Rectal smooth muscle tissue (tissue), 1 donor: ENCODE measurements at regions not wholly inside any gene's neighbourhood (a gene's known extent, or its start where the extent isn't known, plus 50 kb on each side); places are given as distances from the start of the nearest gene placed in this dataset.
A peak's percentile ranks its signal among the peaks of the same experiment; 100 is the strongest.
"Not testable (repeated sequence)": the region's sequence is repeated elsewhere in the genome, so short reads cannot be mapped to it uniquely, and the experiment has no call there.

ENCODE experiments used
- H3K27ac ChIP-seq: one replicate; pipeline ENCODE4 v1.7.0; 2013; ENCODE audit warnings: low read depth, low read length, inconsistent platforms
- H3K27me3 ChIP-seq: one replicate; pipeline ENCODE4 v1.7.0; 2013; ENCODE audit warnings: low read length; ENCODE audit not compliant: control insufficient read depth, insufficient read depth
- H3K36me3 ChIP-seq: one replicate; pipeline ENCODE4 v1.7.0; 2013; ENCODE audit warnings: low read length; ENCODE audit not compliant: control insufficient read depth, insufficient read depth
- H3K4me1 ChIP-seq: one replicate; pipeline ENCODE4 v1.7.0; 2013; ENCODE audit warnings: low read length; ENCODE audit not compliant: control insufficient read depth, insufficient read depth
- H3K4me3 ChIP-seq: one replicate; pipeline ENCODE4 v1.7.0; 2013; ENCODE audit warnings: low read length
- H3K9ac ChIP-seq: one replicate; pipeline ENCODE4 v1.7.0; 2013; ENCODE audit warnings: low read length

- Histone ChIP-seq H3K27me3 (no peaks in the 10 kb centered on the region), H3K36me3 (no peaks in the 10 kb centered on the region), H3K4me1 (no peaks in the 10 kb centered on the region), H3K9ac (no peak overlapping the region), H3K4me3 (no peak overlapping the region), H3K27ac (no peak overlapping the region)
These were observed 535.3 kb upstream of the SYT4 start for GRCh38 chr18:43812627-43813026.

DNA sequence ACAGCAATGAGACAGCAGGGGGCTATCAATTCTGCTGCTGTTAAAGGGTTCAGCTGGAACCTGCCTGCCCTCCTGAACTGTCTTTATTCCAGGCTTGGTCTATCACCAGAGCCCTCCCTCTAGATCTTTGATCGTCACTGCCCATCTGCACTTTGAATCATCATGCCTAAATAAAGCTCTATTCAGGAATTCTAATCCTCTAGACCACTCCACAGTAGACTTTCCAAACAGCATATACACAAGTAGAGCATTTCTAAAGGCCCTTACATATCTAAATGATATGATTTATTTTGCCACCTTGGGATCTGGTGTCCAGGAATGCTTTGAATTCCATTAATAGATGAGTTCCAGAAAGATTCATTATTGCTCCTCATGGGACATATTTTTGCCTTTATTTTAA, 542.1 kb upstream of the SYT4 start:
- Histone ChIP-seq H3K27me3 (no peaks in the 10 kb centered on the region), H3K4me1 (no peaks in the 10 kb centered on the region), H3K4me3 (no peak overlapping the region), H3K9ac (no peak overlapping the region), H3K27ac (no peak overlapping the region), H3K36me3 (no peaks in the 10 kb centered on the region)

DNA sequence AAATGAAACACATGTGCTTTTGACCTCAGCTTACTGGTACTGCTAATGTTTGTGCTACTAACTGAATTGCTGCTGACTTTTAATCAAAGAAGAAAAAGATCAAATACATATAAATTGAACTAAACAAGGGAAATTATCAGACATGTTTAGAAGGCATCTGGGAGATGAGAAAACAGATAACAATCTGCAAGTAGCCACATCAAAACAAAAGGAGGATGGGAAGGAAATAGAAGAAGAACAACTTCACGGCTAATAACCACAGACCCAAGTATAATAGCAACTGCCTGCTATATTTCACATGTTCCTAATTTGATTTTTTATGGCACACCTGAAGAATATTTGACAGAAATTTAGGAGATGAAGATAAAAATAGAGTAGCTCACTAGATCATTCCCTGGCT, 542.6 kb upstream of the SYT4 start:
- Histone ChIP-seq H3K36me3 (no peaks in the 10 kb centered on the region), H3K27me3 (no peaks in the 10 kb centered on the region), H3K4me1 (no peaks in the 10 kb centered on the region), H3K9ac (no peak overlapping the region), H3K4me3 (no peak overlapping the region), H3K27ac (no peak overlapping the region)

DNA sequence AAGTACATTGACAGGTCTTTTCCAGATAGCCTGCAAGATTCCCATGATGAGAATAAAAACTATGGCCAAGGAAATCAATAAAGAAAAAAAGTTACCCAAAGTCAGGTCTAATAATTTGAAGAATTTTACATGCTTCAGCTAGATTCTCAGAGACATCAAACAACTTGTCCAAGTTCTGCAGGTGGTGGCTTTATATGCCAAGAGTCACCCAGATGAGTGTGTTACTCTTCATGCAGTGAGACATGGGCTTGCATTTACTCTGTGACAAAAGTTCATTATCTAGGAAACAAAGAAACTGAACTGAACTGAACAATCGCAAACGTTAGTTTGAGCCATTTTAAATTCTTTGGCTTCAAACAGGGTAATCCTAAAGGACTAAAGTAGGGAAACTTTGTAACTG, 548.5 kb upstream of the SYT4 start:
- Histone ChIP-seq H3K36me3 (no peaks in the 10 kb centered on the region), H3K9ac (no peak overlapping the region), H3K4me3 (no peak overlapping the region), H3K27me3 (no peaks in the 10 kb centered on the region), H3K4me1 (no peaks in the 10 kb centered on the region), H3K27ac (no peak overlapping the region)

- Histone ChIP-seq H3K36me3 (no peaks in the 10 kb centered on the region), H3K27ac (no peak overlapping the region), H3K4me1 (no peaks in the 10 kb centered on the region), H3K4me3 (no peak overlapping the region), H3K9ac (no peak overlapping the region), H3K27me3 (no peaks in the 10 kb centered on the region)
These were observed 548.9 kb upstream of the SYT4 start for GRCh38 chr18:43826215-43826614.

DNA sequence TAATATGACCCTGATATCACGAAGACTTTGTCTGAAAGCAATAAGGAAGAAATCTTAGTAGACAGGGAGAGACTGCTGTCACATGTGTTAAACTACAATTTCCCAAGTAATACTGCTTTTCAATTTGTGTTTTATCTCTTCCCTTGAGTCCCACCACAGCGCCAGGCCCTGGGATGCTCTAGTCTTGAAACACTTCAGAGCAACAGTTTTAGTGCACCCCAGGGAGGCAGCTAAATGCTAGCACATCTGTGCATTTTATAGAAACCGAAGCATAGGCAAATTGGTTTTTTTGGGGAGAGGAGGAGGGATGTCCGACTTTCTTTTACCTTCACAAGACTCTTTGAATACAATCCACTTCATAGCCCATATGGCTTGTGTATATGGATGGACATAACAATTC, 550.0 kb upstream of the SYT4 start:
- H3K36me3 ChIP-seq, result no peaks in the 10 kb centered on the region
- H3K4me3 ChIP-seq, result no peak overlapping the region
- no peaks in the 10 kb centered on the region for H3K4me1 ChIP-seq
- H3K27me3 ChIP-seq, result no peaks in the 10 kb centered on the region
- H3K9ac ChIP-seq, result no peak overlapping the region
- H3K27ac ChIP-seq, result no peak overlapping the region

GRCh38 chr18:43830303-43830702, 553.0 kb upstream of the SYT4 start:
- Histone ChIP-seq H3K27ac (no peak overlapping the region), H3K9ac (no peak overlapping the region), H3K4me1 (no peaks in the 10 kb centered on the region)

DNA sequence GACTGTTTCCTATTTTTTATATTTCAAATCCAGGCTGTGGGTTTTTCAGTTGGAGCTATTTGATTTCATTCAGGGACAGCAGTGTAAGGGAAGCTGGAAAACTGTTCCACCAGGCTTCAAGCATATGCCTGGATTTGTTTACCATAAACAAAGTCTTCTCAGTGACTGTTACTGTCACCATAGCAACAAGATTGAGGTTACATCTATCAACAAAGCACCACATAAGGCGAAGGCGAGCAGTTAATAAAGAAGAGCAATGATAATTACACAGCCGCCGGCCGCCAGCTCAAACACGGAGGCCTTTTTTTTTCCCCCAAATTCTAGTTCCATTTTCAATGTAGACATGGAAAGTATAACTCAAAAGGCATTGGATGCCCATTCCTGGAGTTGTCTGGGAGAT, 553.7 kb upstream of the SYT4 start:
- no peaks in the 10 kb centered on the region for H3K36me3 ChIP-seq
- H3K4me3 ChIP-seq, result no peak overlapping the region
- no peaks in the 10 kb centered on the region for H3K27me3 ChIP-seq
- H3K27ac ChIP-seq, result no peak overlapping the region
- no peaks in the 10 kb centered on the region for H3K4me1 ChIP-seq
- H3K9ac ChIP-seq, result no peak overlapping the region

More at GRCh38 chr18:43830303-43830702, 553.0 kb upstream of the SYT4 start:
- Histone ChIP-seq H3K27me3 (no peaks in the 10 kb centered on the region), H3K4me3 (no peak overlapping the region), H3K36me3 (no peaks in the 10 kb centered on the region)

DNA sequence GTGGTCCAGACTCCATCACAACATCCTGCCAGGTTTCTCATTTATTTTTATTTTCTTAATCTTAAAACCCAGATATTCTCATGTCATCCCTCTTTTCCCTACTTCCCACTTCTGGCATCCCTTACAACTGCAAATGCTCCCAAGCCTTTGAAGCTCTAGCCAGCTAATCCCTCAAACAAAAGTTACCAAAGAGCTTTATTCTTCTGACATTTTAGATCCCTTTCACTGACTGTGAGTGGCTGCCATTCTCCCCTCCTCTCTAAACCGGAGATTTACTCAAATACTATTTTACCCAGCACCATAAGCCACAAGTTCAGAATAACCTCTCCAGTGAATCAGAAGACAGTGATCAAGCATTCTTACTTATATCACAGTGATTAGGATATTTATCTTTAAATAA, 569.0 kb upstream of the SYT4 start:
- H3K4me1 ChIP-seq, result no peaks in the 10 kb centered on the region
- no peak overlapping the region for H3K27ac ChIP-seq

GRCh38 chr18:43847164-43848091, 570.1 kb upstream of the SYT4 start:
- no peak overlapping the region for H3K9ac ChIP-seq
- H3K4me1 ChIP-seq, result no peaks in the 10 kb centered on the region
- H3K4me3 ChIP-seq, result no peak overlapping the region
- H3K27me3 ChIP-seq, result no peaks in the 10 kb centered on the region
- no peaks in the 10 kb centered on the region for H3K36me3 ChIP-seq
- peak overlapping the region; percentile 15 for H3K27ac ChIP-seq

More for the DNA sequence above, 569.0 kb upstream of the SYT4 start:
- H3K4me3 ChIP-seq, result no peak overlapping the region
- H3K9ac ChIP-seq, result no peak overlapping the region
- no peaks in the 10 kb centered on the region for H3K36me3 ChIP-seq
- no peaks in the 10 kb centered on the region for H3K27me3 ChIP-seq

DNA sequence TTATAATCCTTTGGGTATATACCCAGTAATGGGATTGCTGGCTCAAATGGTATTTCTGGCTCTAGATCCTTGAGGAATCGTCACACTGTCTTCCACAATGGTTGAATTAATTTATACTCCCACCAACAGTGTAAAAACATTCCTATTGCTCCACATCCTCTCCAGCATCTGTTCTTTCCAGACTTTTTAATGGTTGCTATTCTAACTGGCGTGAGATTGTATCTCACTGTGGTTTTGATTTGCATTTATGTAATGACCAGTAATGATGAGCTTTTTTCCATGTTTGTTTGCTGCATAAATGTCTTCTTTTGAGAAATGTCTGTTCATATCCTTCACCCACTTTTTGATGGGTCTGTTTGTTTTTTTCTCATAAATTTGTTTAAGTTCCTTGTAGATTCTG, 572.5 kb upstream of the SYT4 start:
- H3K4me1 ChIP-seq, H3K9ac ChIP-seq, H3K27ac ChIP-seq, H3K4me3 ChIP-seq, H3K36me3 ChIP-seq, H3K27me3 ChIP-seq: not testable (repeated sequence)

GRCh38 chr18:43855376-43855775, 578.1 kb upstream of the SYT4 start:
- H3K27me3 ChIP-seq, result no peaks in the 10 kb centered on the region
- H3K9ac ChIP-seq, result no peak overlapping the region
- no peak overlapping the region for H3K4me3 ChIP-seq
- no peaks in the 10 kb centered on the region for H3K4me1 ChIP-seq
- no peak overlapping the region for H3K27ac ChIP-seq
- no peaks in the 10 kb centered on the region for H3K36me3 ChIP-seq

GRCh38 chr18:43863180-43863579, 585.9 kb upstream of the SYT4 start:
- Histone ChIP-seq H3K4me1 (no peaks in the 10 kb centered on the region), H3K36me3 (no peaks in the 10 kb centered on the region), H3K27me3 (no peaks in the 10 kb centered on the region), H3K4me3 (no peak overlapping the region), H3K27ac (peak overlapping the region; percentile 10), H3K9ac (no peak overlapping the region)
